Psoas muscle (tissue), 7 donors: ENCODE measurements at regions not wholly inside any gene's neighbourhood (a gene's known extent, or its start where the extent isn't known, plus 50 kb on each side); places are given as distances from the start of the nearest gene placed in this dataset.

Experiments used
- ATAC-seq, 4 donors: fragments of 200-7000 bp; cut with Tn5 transposase; one replicate each; pipeline ENCODE4 v1.9.1; 2020; ENCODE audit warnings: moderate library complexity in 3 of 4, mild to moderate bottlenecking in 2 of 4
- DNase-seq, 2 donors: peaks; one replicate each; pipeline ENCODE4 v3.0.0-alpha.2; 2020
- H3K27ac ChIP-seq: fragments of 200-600 bp; one replicate; pipeline ENCODE4 v1.8.0; 2022
- H3K27me3 ChIP-seq, 3 donors: fragments of 200-600 bp in 1 of 3; one replicate each; pipeline versions ENCODE4 v1.6.1 to v1.8.0; 2013 to 2022; ENCODE audit warnings: low read length in 2 of 3, mild to moderate bottlenecking in 2 of 3, moderate library complexity in 1 of 3; ENCODE audit not compliant: insufficient read depth in 3 of 3
- H3K36me3 ChIP-seq, 2 donors: fragments of 200-600 bp in 1 of 2; one replicate each; pipeline versions ENCODE4 v1.6.1 to v1.8.0; 2013 to 2022; ENCODE audit warnings: low read depth in 1 of 2, mild to moderate bottlenecking in 1 of 2, moderate library complexity in 1 of 2; ENCODE audit not compliant: insufficient read depth in 1 of 2
- H3K4me1 ChIP-seq: fragments of 200-600 bp; one replicate; pipeline ENCODE4 v1.8.0; 2022
- H3K4me3 ChIP-seq: fragments of 200-600 bp; one replicate; pipeline ENCODE4 v1.8.0; 2022; ENCODE audit warnings: mild to moderate bottlenecking
- H3K9me3 ChIP-seq: fragments of 200-600 bp; one replicate; pipeline ENCODE4 v1.8.0; 2022
- CTCF ChIP-seq: fragments of 200-600 bp; IDR thresholded peaks from one replicate; pipeline ENCODE4 v1.8.0; 2022; ENCODE audit warnings: antibody characterized with exemption
- WGBS, 3 donors: extraction: QIAGEN DNeasy Blood & Tissue Kit; methylation state at CpG; one replicate each; pipeline versions ENCODE4 v1.1.6 to v1.1.7; 2013; 5-methylcytosine and 5-hydroxymethylcytosine counted together
- intact Hi-C, 2 donors: fragments of 100-400 bp; cut with DNase I; formaldehyde crosslinking; loops; one replicate each; pipeline versions ENCODE4 v1.11.0 to v1.14.2; 2022
- donor health status: healthy with polysubstance abuse.
- donor health status: DM: no; HTN: no; CAD: no; lungs with moderate emphysema.
- donor health status: Bipolar disorder and iron deficiency.
- donor health status: healthy.
- donor health status: DM: yes; HTN: yes; CAD: no.
- donor health status: DM: no; HTN: no; CAD: no.
- donor health status: DM: yes; HTN: yes; CAD: no.

GRCh38 chr1:56286956-56287355, 292.4 kb downstream of the PLPP3 start:
- intact Hi-C loops: no loop called here
- H3K4me3 ChIP-seq: no peak overlapping the region
- no peak for ATAC-seq
- TF ChIP-seq CTCF: no peak
- no peak overlapping the region for H3K27ac ChIP-seq
- H3K27me3 ChIP-seq: no peaks in the 10 kb centered on the region
- DNase-seq: no peak
- H3K4me1 ChIP-seq: peaks cover 11% of the 10 kb centered on the region
- no peaks in the 10 kb centered on the region for H3K36me3 ChIP-seq
- H3K9me3 ChIP-seq: no peaks in the 10 kb centered on the region
- 92 to 97% (median 95%) methylated on average over 1 of the region's 1 CpG for WGBS, 3 donors

GRCh38 chr1:56286506-56286905, 292.9 kb downstream of the PLPP3 start:
- H3K4me1 ChIP-seq: peaks cover 11% of the 10 kb centered on the region
- intact Hi-C loops: no loop called here
- no peak for TF ChIP-seq CTCF
- no peaks in the 10 kb centered on the region for H3K36me3 ChIP-seq
- DNase-seq (no peak), ATAC-seq (no peak)
- no peaks in the 10 kb centered on the region for H3K27me3 ChIP-seq
- no peak overlapping the region for H3K27ac ChIP-seq
- no peaks in the 10 kb centered on the region for H3K9me3 ChIP-seq
- no peak overlapping the region for H3K4me3 ChIP-seq

- no peak overlapping the region for H3K27ac ChIP-seq
- peaks cover 11% of the 10 kb centered on the region for H3K4me1 ChIP-seq
- no peaks in the 10 kb centered on the region for H3K36me3 ChIP-seq
- intact Hi-C loops: no loop called here
- no peak for TF ChIP-seq CTCF
- DNase-seq (peak in 1 of 2 donors; percentile 15), ATAC-seq (peak in 3 of 4 donors; percentile 56 to 85 (median 73))
- H3K9me3 ChIP-seq: no peaks in the 10 kb centered on the region
- no peaks in the 10 kb centered on the region for H3K27me3 ChIP-seq
- no peak overlapping the region for H3K4me3 ChIP-seq
- WGBS, 3 donors: 43 to 55% (median 48%) methylated on average over 4 of the region's 4 CpGs
Measured at GRCh38 chr1:56285554-56286402, 293.6 kb downstream of the PLPP3 start.

GRCh38 chr1:56284928-56285327, 294.4 kb downstream of the PLPP3 start:
- DNase-seq (peak; percentile 21 to 65), ATAC-seq (peak; percentile 46 to 78 (median 54))
- H3K27ac ChIP-seq: no peak overlapping the region
- no peak overlapping the region for H3K4me3 ChIP-seq
- WGBS, 3 donors: 26 to 39% (median 32%) methylated on average over 3 of the region's 3 CpGs
- H3K27me3 ChIP-seq: no peaks in the 10 kb centered on the region
- no peak for TF ChIP-seq CTCF
- H3K36me3 ChIP-seq: no peaks in the 10 kb centered on the region
- peaks cover 11% of the 10 kb centered on the region for H3K4me1 ChIP-seq
- intact Hi-C loops: no loop called here
- no peaks in the 10 kb centered on the region for H3K9me3 ChIP-seq

GRCh38 chr1:56278061-56278460, 301.3 kb downstream of the PLPP3 start:
- H3K27ac ChIP-seq: no peak overlapping the region
- DNase-seq (no peak), ATAC-seq (no peak)
- H3K36me3 ChIP-seq: no peaks in the 10 kb centered on the region
- no peaks in the 10 kb centered on the region for H3K9me3 ChIP-seq
- no peak overlapping the region for H3K4me3 ChIP-seq
- H3K27me3 ChIP-seq: no peaks in the 10 kb centered on the region
- intact Hi-C loops: no loop called here
- 82 to 95% (median 90%) methylated on average over 3 of the region's 3 CpGs for WGBS, 3 donors
- no peaks in the 10 kb centered on the region for H3K4me1 ChIP-seq
- no peak for TF ChIP-seq CTCF
